Kasumi-1 (cell line): ENCODE measurements at regions not wholly inside any gene's neighbourhood (a gene's known extent, or its start where the extent isn't known, plus 50 kb on each side); places are given as distances from the start of the nearest gene placed in this dataset.
"Not testable (repeated sequence)": the region's sequence is repeated elsewhere in the genome, so short reads cannot be mapped to it uniquely, and the experiment has no call there.

Source experiments
- DNase-seq, 2 experiments: peaks; one replicate each; lab custom pipeline; 2025; lab: John Stamatoyannopoulos, UW

DNA sequence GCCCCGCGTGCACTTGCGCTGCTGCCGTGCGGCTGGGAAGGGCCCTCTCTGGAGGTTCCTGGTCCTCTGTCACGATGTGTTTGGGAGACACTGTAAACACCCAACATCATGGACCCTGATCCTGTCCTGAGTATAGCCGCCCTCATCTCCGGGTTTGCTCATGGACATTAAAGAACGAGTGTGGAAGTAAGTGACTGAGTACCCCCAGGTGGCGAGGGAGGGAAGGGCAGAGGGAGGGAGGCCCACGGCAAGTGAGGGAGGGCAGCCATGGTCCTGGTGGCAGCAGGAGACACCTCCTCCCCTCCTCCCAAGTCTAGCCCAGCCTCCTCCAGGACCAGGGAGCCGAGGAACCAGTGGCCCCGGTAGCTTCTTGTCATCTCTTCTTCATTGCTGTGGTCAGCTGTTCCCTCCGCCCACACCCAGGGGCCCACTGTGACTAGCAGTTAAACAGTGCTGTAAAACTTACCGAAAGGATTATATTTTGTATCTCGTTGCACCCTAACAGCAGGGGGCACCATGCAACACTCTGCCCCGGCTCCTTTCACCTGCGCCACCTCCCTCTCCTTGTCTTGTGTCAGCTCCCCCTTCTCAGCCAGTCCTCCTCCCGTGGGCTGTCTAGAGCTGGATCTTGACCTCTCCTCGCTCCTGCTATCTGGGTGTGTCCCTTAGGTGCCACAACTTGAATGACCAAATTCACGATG lies 566.5 kb upstream of the B3GAT1 start:
- DNase-seq = no peak

DNA sequence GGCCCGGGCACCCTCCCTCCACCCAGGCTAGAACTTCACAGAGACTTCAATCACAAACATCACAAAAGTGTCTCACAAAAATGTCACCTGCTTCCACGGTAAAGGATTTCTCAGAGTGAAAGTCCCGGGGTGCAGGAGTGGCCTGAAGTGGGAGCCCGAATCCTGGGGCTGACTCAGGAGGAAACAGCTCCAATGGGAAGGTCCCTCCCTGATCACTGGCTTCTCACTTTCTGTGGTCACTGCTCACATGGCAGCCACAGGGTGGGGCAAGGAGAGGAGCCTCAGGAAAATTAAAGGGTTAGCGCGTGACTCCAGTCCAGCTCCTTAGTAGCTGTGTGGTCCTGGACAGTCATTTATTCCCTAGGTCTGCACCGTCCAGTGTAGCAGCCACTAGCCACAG lies 564.5 kb upstream of the B3GAT1 start:
- DNase-seq = no peak

DNA sequence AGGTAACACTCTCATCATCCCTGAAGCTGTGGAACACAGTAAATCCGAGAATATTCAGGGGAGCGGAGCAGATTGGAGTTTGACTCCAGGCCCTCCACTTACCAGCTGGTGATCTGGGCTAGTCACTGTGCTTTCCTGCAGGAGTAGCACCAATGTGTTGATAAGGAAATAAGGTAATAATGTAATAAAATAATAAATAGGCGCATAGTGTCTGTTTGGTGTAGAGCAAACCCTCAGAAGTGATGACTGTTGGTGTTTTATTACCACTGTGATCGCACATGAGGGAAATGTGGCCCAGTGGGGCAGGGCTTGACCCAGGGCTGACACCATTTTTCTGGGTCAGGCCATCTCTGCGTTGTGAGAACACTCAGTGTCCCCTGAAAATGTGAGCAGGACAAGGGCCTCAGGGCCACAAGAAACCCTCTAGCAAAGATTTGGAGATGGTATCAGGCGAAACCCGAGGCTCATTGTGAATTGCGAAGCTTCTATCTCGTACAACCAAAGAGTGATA lies 563.9 kb upstream of the B3GAT1 start:
- no peak for DNase-seq

DNA sequence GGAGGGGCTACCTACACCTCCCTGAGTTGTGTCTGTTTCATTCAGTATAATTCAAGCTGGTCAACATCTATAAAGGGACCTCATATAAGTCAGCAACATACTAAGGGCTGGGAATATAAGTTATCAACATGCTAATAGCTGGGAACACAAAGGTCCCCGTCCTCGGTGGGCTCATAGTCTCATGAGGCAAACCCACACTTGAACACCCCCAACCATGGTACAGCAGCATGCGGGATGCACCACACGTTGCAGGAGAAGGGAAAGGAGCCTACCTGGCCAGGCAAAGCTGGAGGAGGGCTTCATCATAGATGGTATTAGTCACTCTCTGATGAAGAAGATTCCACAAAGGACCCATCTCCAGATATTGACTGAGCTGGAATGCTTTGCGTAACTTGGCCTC lies 561.8 kb upstream of the B3GAT1 start:
- no peak for DNase-seq

DNA sequence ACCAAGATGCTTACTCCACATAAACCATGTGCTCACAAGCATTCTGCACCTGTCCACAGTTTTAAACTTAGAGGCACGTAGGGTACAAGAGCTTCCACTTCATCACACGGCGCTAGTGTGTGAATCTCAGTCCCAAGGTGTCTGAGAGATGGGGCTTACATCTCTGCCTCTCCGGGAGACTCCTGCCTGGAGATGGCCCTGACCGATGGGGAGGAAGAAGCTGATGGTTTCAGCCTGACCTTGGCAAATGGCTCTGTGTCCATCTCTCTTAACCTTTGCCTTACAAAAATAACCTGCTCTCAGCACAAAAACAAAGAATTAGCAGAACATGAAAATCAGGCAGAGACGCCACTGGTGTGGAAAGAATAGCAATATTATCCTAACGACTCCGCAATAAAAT lies 559.3 kb upstream of the B3GAT1 start:
- no peak for DNase-seq

DNA sequence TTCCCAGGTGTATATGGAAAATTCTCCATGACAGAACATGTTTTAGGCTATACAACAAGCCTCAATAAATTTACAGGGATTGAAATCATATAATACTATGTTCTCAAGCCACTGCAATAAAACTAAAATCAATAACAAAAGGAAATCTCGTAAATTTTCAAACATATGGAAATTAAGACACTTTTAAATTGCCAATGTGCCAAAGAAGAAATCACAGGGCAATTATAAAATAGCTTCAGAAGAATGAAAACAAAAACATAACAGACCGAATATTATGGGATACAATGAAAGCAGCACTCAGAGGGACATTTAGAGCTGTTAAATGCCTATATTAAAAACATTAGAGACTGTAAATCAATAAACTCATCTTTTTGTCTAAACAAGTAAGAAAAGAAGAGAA lies 555.7 kb upstream of the B3GAT1 start:
- no peak for DNase-seq

DNA sequence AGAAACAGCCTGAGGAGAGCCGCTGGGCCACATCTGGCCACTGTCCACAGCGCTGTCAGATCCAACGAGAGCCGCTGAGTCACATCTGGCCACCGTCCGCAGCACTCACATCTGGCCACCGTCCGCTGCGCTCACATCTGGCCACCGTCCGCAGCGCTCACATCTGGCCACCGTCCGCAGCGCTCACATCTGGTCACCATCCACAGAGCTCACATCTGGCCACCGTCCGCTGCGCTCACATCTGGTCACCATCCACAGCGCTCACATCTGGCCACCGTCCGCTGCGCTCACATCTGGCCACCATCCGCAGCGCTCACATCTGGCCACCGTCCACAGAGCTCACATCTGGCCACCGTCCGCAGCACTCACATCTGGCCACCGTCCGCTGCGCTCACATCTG lies 549.3 kb upstream of the B3GAT1 start:
- DNase-seq = not testable (repeated sequence)

DNA sequence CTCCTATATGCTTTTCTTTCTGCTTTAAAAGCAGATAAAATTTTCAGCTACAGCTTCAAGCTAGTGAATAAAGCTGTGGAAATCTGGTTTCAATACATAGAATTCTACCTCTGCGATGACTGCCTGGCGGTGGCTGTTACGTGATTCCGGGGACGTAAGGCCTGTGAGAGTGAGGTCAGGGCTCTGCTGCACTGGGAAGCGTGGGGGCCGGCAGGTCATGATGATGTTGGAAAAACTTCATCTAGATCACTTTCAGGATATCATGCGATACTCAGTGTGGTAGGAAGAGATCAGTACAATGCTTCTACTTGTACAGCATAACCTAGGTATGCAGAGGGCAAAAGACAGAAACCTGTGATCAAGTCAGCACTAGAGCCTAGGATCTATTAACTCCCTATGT lies 546.8 kb upstream of the B3GAT1 start:
- DNase-seq = no peak

DNA sequence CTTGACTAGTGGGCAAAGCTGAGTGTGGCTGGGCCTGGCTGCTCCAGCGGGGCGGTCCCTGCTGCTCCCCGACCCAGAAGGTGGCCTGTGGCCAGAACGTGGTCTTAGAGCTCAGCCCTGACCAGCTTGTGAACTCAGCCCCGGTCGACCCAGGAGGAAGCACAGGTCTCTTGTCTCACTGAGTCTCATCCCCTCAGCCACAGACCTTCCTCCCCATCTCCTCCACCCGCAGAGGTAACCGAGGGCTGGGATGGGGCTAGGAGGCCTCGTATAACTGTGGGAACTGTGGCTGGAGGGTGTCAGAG lies 546.2 kb upstream of the B3GAT1 start:
- no peak for DNase-seq

DNA sequence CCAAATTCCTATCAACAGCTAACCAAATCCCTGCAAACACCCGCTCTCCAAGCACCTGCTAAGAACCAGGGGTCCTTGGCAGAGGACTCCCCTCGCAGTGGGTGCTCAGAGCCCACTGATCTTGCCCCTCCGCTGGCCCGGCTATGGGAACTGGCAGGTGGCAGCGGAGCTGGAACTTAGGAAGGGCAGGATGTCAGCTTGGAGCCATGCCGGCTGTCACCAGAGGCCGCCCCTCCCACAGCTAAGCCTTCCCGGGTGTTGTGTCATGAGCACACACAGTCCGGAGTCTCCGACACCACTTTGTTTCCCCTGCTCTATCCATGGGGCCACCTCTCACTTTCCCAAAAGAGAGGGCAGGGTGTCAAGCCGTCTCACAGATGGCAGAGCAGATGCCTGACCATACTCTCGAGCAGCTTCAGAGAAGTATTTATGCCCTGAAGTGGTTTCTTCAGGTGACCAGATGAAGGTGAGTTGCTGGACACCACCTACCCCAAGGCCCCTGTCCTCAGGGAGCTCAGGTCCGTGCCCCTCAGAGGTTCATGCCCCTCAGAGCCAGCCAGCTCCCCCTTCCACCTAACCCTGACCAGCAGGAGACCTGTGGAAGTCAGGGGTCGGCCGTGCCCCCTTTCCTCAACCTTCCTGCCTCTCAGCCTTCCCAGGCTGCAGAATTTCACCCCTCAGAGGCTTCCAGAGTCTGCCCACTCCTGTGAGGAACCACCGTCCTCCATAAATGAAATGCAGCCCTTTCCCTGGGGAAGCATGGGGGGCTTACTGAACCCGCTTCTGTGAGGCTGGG lies 545.7 kb upstream of the B3GAT1 start:
- no peak for DNase-seq

DNA sequence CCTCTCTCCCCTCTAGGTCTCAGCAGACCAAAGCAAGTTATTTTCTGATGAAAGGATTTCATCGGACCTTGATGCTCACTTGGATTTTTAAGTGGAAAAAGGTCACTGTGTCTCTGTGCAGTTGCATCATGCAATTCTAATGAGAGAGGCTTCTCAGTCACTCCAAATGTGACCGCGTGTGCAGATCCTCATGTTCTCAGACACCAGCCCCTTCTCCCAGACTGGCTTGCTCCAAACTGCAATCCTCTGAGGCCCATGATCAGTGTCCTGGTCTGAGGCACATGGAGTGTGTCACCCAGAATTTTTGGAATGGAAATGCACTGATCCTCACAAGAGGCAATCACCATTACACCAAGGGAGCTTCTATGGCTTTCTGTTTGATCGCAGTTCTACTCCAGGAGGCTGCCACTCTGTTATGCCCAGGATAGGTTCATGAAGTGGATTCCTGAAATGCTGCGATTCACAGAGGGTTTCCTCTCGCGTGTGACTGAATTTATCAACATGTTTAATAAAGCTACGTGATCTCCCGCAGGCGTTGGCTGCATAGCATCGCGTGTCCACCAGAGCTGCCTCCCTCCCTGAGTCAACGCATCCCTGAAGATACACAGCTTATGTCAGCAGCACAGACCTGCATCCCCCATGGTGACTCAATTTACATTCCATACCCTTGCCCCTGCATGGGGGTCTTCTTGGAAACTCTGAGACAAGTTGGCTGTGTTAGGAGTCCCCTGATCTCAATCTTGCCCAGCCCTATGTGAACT lies 544.6 kb upstream of the B3GAT1 start:
- DNase-seq = no peak

DNA sequence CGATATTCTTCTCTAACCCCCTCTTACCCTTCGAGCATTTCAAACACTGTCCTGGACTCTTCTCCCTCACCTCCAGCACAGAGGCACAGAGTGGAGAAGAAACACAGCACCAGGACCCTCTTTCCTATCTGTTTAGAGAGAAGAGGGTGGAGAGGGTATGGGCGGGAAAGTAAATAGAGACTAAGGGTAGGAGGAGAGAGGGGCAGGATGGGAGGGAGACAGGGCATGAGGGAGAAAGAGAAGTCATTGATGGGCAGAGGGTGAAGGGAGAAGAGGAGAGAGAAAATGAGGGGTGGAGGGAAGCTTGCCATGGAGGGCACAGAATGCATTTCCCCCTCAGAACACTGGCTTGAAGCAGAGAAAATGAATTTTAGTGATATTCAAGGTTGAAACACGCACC lies 543.9 kb upstream of the B3GAT1 start:
- not testable (repeated sequence) for DNase-seq

DNA sequence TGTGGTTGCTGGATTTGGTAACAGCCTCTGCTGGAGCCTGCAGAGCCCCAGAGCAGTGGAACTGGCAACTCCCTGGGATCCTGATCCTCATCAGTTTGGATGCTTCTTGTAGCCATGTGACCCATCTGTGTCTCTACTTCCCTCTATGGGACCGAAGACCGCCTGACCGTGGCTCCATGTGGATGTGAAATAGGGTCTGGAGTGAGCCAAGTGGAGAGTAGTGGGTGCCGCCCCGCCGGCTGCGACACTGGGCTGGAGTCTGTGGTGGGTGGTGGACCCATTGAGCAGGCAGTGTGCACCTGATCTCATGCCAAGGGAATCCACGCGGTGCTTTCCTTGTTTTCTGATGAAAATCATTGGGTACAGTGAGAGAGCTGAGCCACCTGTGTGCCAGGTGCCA lies 543.2 kb upstream of the B3GAT1 start:
- no peak for DNase-seq

DNA sequence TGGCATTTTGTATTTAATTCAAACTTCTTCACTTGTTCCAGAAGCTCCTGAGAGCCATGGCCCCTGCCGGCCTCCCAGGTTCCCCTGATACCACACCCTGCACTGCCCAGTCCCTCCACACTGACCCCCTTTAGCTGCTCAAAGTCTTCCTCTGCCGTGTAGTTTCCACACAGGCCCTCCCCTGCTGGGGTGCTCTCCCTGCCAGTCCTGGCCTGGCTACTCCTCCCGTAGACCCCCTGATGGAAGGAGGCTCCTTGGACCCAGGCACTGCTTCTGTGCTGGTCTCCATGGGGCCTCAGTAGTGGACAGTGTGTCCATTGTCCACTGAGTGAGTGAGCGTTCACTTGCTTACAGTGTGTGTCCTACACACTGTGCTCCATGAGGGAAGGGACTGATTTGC lies 542.4 kb upstream of the B3GAT1 start:
- DNase-seq = not testable (repeated sequence)

DNA sequence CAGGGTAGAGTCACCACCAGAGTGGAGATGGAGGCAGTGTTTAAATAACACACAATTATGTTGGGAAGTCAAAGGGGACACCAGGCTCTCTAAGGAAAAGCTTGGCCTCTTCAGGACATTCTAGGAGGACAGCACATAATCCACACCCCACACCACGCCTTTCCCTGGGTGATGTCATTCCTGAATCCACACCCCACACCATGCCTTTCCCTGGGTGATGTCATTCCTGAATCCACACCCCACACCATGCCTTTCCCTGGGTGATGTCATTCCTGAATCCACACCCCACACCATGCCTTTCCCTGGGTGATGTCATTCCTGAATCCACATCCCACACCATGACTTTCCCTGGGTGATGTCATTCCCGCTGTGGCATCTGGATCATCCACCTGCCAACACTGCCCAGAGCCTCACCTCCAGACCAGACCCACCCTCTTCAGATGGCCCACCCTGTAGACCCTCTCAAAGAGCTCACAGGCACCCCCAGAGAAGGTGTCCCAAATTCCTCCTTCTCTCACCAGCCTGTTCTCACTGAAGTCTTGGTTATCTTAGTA lies 541.5 kb upstream of the B3GAT1 start:
- DNase-seq = not testable (repeated sequence)

DNA sequence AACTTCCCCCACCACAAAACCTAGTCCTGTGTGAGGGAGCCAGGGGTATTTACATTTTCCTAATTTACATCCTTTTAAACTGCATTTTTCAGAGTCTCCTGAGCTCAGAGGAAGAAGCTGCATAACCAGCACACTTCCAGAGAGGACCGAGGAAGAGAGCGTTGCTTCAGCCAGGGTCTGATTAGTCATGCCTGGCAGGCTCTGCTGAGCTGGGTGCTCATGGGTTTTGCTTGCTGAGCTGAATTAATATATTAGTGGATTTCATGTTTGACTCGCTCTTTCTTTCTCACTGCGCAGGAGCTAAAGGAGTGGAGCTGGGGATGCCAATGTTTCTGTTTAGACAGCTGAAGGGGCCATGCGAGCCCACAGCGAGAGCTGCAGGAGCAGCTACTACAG lies 539.3 kb upstream of the B3GAT1 start:
- no peak for DNase-seq

DNA sequence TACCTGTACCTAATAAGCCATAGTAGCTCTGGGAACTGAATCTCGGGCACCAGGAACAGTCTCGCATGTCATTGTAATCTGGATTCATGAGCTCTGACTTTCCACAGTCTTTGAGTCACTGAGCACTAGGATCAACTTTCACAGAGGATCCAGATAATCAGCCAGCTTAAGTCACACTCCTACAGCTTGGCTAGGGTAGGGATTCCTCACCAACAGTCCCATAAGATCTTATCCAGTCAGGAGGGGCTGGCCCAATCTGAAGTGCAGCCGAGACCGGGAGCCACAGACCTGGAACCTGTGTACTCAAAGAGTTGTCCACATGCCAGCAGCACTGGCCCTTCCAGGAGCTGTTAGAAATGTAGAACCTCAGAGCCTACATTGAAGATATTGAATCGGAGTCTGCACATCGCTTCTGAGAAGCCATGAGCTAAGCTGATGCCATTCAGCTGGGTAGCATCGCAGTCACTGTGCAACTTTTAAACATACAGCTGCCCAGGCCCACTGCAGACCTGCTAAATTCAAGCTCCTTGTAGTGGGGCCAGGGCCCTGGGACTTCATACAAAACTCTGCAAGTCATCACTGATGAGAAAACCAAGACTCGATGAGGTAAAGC lies 538.8 kb upstream of the B3GAT1 start:
- no peak for DNase-seq

DNA sequence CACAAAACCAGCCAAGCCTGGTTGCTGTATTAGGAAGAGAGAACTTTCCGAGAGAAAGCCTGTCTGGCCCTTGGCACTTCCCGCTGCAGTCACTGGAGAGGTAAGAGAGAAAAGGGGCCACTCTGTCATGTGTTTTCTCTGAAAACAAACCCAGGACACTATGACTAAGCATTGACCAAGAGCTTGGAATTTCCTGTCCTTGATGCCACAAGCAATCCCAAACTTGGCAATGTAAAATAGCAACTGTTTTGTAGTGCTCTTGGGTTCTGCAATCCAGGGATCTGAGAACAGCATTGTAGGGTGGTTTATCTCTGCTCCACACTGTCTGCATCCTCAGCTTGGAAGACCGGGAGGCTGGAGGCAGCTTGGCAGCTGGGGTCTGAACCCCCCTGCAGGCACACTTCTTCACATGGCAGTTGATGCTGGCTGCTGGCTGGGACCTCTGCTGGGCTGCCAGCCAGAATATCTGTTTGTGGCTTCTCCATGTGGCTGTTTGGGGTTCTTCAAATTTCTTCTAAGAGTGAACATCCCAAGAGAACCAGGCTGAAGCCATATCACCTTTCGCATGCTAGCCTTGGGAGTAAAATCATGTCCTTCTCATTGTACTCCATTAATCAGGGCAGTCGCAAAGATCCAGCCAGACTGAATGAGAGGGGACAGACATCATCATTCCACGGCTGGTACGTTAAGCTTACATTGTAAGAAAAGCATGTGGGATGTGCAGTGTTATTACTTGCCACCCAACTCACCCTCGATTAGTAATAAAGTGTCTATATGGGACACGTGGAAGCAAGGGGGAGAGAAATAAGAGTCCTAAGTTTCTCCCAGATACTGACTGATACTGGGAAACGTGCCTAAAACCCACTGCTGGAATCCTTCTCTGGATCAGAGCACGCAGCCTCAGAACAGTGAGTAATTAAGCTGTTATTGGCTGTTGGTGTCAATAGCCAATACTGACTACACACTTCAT lies 537.4 kb upstream of the B3GAT1 start:
- DNase-seq = no peak

DNA sequence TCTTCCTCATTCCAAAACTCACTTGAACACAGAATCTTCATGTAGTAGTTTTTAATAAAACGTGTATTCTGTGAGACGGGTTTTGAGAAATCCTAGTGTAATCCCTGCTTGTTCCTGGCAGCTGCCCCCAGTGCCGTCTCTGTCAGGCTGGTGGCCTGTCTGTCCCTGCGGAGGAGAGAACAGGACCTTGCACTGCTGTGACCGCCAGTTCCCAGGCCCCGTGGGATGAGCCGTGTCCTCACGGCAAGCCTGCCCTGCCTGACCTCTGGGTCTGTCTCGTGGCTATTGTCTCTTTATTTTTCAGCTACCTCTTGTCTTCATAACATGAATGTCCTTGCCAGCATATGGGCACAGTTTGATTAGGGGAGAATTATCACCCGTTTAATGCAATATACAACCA lies 535.5 kb upstream of the B3GAT1 start:
- DNase-seq = no peak

DNA sequence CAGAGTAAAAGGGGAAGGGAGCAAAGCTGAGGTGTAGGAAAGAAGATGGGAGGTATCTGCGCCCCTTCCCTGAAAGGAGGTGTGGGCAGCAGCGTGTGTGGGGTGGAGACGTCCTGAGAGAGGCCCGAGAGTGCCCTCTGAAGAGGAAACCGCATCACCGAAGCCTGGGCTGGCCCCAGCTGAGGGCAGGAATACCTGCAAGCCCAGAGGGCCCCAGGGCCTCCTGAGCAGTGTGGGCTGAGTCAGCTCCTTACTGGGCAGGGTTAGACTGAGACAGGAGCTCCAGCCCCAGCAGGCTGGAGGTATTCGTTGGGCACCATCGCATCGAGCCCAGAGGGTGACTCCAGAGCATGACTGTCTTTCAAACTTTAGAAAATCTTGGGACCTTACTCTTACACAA lies 534.0 kb upstream of the B3GAT1 start:
- no peak for DNase-seq

DNA sequence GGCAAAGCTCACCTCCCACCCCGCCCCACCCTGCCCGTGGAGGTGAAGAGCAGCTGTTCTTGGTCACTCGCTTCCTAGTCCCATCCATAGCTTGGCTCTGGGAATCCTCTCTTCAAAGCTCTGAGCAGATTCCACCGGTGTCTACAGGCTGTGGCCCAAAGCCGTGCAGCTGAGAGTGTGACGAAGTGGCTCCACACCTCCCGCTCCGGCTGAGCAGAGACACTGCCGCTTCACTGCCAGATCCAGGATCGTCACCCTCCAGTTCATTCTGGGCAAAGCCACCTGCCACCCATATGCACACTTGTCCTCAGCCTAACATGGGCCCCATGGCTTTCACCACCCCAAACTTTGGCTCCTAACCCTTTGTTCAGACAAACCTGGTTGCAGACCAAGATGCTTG lies 532.9 kb upstream of the B3GAT1 start:
- DNase-seq = no peak
